ENCODE measurements at regions not wholly inside any gene's neighbourhood (a gene's known extent, or its start where the extent isn't known, plus 50 kb on each side); places are given as distances from the start of the nearest gene placed in this dataset.

GRCh38 chr1:228830185-228830953, 95.1 kb downstream of the RHOU start:
- TF ChIP-seq POLR2AphosphoS5 (IDR thresholded peaks at IDR 0.05; ENCODE audit: low read depth) (no peak), EZH2 (IDR thresholded peaks at IDR 0.05; ENCODE audit: low read depth, unreplicated experiment) (no peak), CTCF (conservative IDR thresholded peaks at IDR 0.05; ENCODE audit: low read depth in 2 of 2) (peak in 1 of 2 experiments; percentile 40; a peak in 2 of 4 replicates), JUNB (IDR thresholded peaks at IDR 0.05; ENCODE audit: unreplicated experiment) (no peak), ZNF331 (CRISPR knock-in tag; IDR thresholded peaks at IDR 0.05; ENCODE audit: low read depth) (no peak), ZNF114 (CRISPR knock-in tag; IDR thresholded peaks at IDR 0.05) (no peak), EZH2phosphoT487 (IDR thresholded peaks at IDR 0.05; ENCODE audit: unreplicated experiment) (no peak), CREB1 (CRISPR knock-in tag; IDR thresholded peaks at IDR 0.05; ENCODE audit: low read depth) (no peak)
- TF ChIP-seq, protein P1, sequence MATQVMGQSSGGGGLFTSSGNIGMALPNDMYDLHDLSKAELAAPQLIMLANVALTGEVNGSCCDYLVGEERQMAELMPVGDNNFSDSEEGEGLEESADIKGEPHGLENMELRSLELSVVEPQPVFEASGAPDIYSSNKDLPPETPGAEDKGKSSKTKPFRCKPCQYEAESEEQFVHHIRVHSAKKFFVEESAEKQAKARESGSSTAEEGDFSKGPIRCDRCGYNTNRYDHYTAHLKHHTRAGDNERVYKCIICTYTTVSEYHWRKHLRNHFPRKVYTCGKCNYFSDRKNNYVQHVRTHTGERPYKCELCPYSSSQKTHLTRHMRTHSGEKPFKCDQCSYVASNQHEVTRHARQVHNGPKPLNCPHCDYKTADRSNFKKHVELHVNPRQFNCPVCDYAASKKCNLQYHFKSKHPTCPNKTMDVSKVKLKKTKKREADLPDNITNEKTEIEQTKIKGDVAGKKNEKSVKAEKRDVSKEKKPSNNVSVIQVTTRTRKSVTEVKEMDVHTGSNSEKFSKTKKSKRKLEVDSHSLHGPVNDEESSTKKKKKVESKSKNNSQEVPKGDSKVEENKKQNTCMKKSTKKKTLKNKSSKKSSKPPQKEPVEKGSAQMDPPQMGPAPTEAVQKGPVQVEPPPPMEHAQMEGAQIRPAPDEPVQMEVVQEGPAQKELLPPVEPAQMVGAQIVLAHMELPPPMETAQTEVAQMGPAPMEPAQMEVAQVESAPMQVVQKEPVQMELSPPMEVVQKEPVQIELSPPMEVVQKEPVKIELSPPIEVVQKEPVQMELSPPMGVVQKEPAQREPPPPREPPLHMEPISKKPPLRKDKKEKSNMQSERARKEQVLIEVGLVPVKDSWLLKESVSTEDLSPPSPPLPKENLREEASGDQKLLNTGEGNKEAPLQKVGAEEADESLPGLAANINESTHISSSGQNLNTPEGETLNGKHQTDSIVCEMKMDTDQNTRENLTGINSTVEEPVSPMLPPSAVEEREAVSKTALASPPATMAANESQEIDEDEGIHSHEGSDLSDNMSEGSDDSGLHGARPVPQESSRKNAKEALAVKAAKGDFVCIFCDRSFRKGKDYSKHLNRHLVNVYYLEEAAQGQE (IDR thresholded peaks at IDR 0.05; ENCODE audit: unreplicated experiment), result no peak
- TF ChIP-seq, protein P2, sequence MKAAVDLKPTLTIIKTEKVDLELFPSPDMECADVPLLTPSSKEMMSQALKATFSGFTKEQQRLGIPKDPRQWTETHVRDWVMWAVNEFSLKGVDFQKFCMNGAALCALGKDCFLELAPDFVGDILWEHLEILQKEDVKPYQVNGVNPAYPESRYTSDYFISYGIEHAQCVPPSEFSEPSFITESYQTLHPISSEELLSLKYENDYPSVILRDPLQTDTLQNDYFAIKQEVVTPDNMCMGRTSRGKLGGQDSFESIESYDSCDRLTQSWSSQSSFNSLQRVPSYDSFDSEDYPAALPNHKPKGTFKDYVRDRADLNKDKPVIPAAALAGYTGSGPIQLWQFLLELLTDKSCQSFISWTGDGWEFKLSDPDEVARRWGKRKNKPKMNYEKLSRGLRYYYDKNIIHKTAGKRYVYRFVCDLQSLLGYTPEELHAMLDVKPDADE (IDR thresholded peaks at IDR 0.05), result no peak

All from GM23338 (cell line).